ENCODE measurements at regions not wholly inside any gene's neighbourhood (a gene's known extent, or its start where the extent isn't known, plus 50 kb on each side); places are given as distances from the start of the nearest gene placed in this dataset.

- DNase-seq (ENCODE audit: low spot score), result no peak
Measured at GRCh38 chr6:82013561-82014530, 233.7 kb downstream of the IBTK start.

DNA sequence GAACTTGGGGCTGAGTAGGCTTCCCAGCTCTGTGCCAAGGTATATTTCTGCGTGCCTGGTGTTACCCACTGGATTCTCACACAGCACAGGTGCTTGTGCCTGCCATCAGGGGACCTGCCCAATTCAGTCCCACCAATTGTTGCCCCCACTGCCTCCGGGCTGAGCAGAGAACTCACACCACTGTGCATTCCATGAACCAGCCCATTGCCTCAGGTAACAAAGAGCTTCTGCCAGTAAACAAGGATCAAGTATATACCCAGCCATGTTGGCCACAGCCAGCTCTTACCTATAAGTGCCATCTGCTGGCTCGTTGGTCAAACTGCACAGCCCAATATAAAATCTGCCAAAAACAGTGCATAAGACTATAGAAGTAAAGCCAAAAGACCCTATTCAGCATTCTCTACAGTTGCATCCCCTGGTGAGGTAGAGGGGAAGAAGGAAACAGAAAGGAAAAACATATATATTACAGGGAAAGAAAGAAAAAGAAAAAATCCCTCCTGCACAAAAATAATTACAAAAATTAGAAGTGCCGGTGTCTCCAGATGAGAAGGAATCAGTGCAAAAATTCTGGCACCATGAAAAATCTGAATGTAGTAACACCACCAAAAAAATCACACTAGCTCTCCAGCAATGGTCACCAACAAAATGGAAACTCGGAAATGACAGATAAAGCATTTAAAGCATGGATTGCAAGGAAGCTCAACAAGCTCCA is 241.4 kb downstream of the IBTK start:
- DNase-seq (ENCODE audit: low spot score), result no peak

GRCh38 chr6:82000551-82000950 is 247.0 kb downstream of the IBTK start:
- DNase-seq (ENCODE audit: low spot score), result no peak

- no peak for DNase-seq (ENCODE audit: low spot score)
Measured at GRCh38 chr6:81999826-82000225, 247.3 kb upstream of the TENT5A start.

GRCh38 chr6:81999270-81999669 is 246.8 kb upstream of the TENT5A start:
- no peak for DNase-seq (ENCODE audit: low spot score)

- peak; percentile 56 for DNase-seq (ENCODE audit: low spot score)
Measured at GRCh38 chr6:81998432-81998831, 246.0 kb upstream of the TENT5A start.

DNA sequence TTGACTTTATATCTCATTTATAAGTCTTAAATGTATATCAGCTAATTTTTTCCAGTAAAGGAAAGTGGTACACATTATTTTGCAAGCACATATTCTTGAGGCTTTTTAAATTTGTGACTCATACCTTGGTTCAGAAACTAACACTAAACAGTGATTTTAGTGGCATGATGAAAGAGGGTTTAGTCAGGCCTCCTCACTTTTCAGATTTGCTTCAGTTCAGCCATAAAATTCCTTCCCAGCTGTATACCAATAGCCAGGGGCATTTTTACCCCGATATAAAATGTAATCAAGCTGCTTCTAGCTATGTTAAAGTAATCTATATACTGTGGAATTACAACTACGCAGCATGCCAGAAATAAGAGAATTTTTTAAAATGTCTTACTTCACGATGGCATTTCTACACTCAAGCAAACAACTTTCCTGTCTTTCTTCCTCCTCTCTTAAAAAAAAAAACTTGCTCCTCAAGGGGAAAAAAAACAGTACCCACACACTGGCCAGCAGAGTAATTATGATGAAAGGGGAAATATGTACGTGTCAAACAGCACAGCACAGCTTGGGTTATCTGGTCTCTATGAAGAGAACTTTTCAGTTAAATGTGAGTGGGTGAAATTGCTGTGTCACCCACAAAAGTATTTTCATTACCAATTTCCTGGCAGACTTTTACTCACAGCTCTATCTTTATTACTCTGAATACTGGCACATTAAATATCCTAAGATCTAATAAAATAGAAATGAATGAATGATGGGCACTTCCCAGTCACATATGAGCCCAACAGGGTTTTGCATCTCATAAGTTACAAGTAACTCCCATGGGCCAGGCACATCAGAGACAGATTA is 244.8 kb upstream of the TENT5A start:
- no peak for DNase-seq (ENCODE audit: low spot score)

DNA sequence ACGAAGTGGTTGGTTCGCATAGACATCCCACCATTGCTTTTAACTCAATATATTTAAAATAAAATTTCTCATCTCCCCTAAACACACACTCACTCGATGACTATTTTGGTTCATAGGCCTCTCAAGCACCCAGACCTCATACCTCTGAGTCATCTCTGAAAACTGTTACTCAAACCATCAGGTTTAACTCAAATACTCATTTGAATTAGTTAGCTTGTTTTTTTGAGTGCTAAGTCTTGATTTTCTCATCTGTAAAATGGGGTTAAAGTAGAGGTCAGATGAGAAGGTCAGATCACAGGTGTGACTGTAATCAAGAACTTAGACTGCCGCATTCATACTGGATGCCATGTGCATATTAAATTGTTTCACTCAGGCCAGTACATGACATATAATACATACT is 243.9 kb upstream of the TENT5A start:
- no peak for DNase-seq (ENCODE audit: low spot score)

DNA sequence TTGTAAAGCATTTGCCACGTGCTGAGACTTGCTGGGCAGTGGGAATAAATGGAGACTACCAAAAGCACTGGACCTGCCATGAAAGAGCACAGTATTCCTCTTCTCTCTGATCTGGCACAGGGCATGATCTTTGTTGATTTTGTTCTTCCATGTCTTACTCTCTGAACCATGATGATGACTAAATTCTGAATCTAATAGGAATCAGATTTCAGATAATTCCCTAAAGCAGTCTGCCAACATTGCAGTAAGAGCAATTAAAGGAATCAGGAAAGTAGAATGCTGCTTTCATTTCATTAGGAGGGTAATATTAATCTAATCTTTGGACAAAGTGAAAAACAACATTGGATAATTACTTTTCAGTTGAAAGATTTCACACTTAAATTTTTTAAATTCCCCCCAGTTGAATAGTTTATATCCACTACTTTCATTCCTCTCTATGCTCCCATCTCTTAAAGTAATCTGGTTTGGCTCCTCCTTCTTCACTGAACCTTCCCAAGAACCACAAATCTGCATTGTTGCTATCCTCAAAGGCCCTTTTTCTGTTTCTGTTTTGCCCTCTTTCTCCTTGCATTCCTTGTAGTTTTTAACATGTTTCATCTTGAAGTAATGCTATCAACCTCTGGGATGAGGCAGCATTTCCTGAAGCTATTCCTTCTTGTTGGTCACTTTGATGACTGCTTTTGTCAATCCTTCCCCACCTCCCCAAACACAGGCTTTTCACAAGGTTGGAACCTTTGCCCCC is 243.2 kb upstream of the TENT5A start:
- DNase-seq (ENCODE audit: low spot score), result no peak

DNA sequence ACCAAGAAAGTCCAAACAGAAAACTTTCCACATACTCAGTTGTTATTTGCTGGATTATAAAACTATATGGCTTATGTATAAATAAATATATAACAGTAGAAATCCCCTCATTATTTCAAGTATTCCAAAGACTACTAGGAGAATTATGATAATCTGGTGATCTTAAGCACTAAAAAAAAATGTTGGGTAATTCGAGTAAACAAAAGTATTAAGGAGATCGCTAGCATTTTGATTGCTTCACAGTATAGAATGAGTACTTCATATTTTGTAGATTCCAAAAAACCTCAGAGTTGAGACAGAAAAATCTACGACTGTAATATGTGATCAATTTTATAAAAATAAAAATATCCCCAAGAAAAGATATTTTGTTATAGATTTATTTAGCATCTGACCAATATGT is 236.4 kb upstream of the TENT5A start:
- no peak for DNase-seq (ENCODE audit: low spot score)

DNA sequence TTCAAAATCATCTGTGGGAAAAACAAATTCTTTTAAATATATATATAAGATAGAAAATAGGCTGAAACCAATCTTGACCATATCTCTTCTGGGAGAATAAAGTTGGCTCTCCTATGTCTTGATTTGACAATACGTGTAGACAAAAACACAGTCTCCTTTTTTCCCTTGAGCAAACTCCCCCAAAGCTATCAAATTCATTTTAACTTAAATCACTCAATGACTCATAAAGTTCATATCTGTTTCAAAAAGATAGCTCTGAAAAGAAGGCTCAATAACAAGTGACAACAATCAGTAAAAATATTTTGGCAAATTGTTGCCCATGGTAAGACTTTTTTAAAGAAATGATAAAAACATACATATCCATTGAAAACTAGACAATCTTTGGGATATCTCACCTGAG is 236.0 kb upstream of the TENT5A start:
- DNase-seq (ENCODE audit: low spot score), result no peak

DNA sequence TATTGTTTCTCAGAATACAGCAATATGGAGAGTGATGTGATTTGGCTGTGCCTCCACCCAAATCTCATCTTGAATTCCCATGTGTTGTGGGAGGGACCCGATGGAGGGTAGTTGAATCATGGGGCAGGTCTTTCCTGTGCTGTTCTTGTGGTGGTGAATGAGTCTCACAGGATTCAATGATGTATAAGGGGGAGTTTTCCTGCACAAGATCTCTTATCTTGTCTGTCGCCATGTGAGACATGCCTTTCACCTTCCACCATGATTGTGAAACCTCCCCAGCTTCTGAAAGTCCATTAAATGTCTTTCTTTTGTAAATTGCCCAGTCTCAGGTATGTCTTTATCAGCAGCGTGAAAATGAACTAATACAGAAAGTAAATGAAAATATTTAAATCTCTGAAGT is 234.8 kb upstream of the TENT5A start:
- no peak for DNase-seq (ENCODE audit: low spot score)

GRCh38 chr6:81985191-81985590 is 232.7 kb upstream of the TENT5A start:
- no peak for DNase-seq (ENCODE audit: low spot score)

GRCh38 chr6:81984599-81984998 is 232.1 kb upstream of the TENT5A start:
- DNase-seq (ENCODE audit: low spot score), result no peak

DNA sequence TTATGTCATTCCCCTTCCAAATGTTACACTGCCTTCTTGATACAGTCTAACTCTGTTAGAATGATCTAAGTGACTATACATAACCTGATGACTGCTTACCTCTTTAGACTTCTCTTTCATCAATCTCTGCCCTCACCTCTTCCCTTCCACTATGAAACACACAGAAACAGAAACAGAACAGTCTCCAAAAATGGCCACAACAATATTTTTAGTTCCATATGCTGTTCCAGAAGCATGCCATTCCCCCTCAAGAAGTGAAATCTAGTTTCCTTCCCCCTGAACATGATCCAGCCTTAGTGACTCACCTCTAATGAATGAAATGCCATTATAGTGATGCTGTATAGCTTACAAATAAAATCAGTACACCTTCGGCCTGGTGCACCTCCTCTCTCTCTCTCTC is 229.3 kb upstream of the TENT5A start:
- DNase-seq (ENCODE audit: low spot score), result peak; percentile 31

DNA sequence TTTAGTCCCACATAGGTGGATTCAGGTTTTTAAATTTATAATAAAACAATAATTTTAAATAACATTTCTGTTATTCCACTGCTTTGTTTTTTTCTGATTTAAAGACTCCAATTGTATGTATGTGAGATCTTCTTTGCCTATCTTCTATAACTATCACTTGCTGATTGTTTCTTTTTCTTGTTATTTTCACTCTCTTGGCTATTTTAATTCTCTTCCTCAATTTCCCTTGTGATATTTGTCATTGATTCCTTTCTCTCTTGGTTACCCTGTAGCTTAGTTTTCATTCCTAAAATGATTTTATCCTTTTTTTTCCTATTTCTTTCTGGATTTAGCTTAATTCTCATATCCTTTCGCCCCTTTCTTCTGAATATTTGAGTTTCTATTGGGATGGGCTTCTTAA is 227.3 kb upstream of the TENT5A start:
- no peak for DNase-seq (ENCODE audit: low spot score)

DNA sequence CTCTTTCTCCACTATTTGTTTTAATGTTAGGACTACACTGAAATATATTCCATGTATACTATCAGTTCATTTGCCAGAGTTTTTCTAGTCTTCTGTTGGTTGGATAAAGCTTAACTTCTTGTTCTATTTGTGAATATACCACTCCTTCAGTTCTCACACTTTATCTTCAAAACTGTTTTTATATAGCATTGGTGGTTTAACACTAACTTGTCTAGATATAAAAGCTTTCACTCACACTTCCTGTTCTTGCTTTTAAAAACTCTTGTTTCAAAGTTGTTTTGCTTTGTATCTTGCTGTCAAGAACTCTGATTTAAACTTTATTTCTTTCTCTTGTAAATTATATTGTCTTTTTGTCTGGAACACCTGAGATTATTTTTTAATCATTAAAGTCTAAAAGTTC is 226.8 kb upstream of the TENT5A start:
- DNase-seq (ENCODE audit: low spot score), result no peak

GRCh38 chr6:81978230-81978629 is 225.7 kb upstream of the TENT5A start:
- no peak for DNase-seq (ENCODE audit: low spot score)

GRCh38 chr6:81977486-81977885 is 225.0 kb upstream of the TENT5A start:
- DNase-seq (ENCODE audit: low spot score), result no peak

DNA sequence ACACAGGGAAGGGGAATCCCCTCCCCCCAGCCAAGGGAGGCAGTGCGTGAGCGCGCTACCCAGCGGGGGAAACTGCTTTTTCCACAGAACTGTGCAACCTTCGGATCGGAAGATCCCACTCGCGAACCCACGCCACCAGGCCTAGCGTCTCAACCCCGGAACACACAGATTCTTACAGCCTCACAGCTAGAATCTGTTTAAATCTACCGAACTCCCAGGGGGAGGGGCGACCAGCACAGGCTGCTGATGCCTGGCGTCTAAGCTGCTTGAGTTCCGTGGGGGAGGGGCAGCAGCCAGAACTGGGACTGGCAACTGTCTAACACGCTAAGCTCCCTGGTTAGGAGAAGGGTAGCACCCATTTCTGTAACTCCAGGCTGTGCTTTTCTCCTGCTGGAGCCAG is 217.3 kb upstream of the TENT5A start:
- no peak for DNase-seq (ENCODE audit: low spot score)

DNA sequence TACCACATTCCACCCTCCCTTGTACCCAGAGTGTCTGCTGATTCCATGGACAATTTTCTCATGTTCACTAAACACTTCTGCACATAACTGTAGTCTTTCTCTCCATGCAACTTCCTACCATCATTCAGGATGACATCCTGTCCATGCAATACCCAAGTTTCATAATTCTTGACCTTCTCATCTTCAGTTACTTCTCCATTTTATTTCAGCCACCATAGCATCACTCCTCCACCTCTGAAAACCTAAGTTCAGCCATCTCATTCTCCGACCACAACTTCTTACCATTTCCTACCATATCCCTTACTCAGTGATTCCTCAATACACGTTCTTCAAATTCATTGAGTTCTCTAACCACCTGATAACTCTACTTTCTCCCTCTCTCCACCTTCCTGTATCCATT is 216.5 kb upstream of the TENT5A start:
- no peak for DNase-seq (ENCODE audit: low spot score)

DNA sequence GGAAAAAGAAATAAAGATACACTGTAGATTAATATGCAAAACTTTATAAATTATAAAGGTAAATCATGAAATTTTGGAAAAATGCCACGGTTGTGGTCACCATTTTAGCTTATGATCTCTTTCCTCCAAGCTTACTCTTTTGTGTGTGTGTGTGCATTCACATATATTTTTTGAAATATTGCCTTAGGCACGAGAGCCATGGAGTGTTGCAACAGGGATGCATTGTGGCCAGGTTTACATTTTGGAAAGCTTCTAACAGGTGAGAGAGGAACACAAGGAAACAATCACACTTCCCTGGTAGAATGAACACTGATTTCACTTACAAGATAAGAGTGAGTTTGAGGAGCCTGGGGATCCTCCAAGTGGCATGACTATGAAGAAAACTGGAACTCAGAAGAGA is 214.5 kb upstream of the TENT5A start:
- DNase-seq (ENCODE audit: low spot score), result no peak
